GM12892 (cell line): ENCODE measurements at regions not wholly inside any gene's neighbourhood (a gene's known extent, or its start where the extent isn't known, plus 50 kb on each side); places are given as distances from the start of the nearest gene placed in this dataset.

Experiments
- POLR2AphosphoS5 ChIP-seq: IDR thresholded peaks from 2 replicates; pipeline ENCODE4 v1.6.1; 2011; ENCODE audit warnings: low read depth, low read length, control low read depth
- TAF1 ChIP-seq: IDR thresholded peaks from 2 replicates; pipeline ENCODE4 v1.6.1; 2011; ENCODE audit warnings: low read depth, mild to moderate bottlenecking, control low read depth, low read length, borderline replicate concordance

GRCh38 chr2:151181524-151181923 lies 80.1 kb downstream of the RBM43 start:
- TF ChIP-seq TAF1 (no peak), POLR2AphosphoS5 (no peak)
